Activated CD8-positive, alpha-beta T cell treated with anti-CD3 and anti-CD28 coated beads for 36 hours (primary cell): ENCODE measurements at regions not wholly inside any gene's neighbourhood (a gene's known extent, or its start where the extent isn't known, plus 50 kb on each side); places are given as distances from the start of the nearest gene placed in this dataset.

Experiments used
- ATAC-seq: fragments of 200-7000 bp; cut with Tn5 transposase; one replicate; pipeline ENCODE4 v1.10.0; 2021; ENCODE audit warnings: mild to moderate bottlenecking, moderate library complexity
- CTCF ChIA-PET: fragments of 350-600 bp; sonication (Branson Sonifier 250); formaldehyde crosslinking; loops from one replicate; lab custom pipeline; 2021; ENCODE audit warnings: antibody characterized with exemption; lab: Charles Lee
- POLR2A ChIA-PET: fragments of 350-600 bp; sonication (Branson Sonifier 250); formaldehyde crosslinking; loops from one replicate; lab custom pipeline; 2021; ENCODE audit warnings: antibody characterized with exemption; lab: Charles Lee
- DNase-seq: peaks from one replicate; pipeline ENCODE4 v3.0.0-alpha.2; 2020
- H3K27ac Mint-ChIP-seq: one replicate; pipeline ENCODE4 v1.8.0; 2021; ENCODE audit warnings: mild to moderate bottlenecking, mixed read lengths
- H3K27me3 Mint-ChIP-seq: one replicate; pipeline ENCODE4 v1.8.0; 2021; ENCODE audit warnings: mixed read lengths
- H3K36me3 Mint-ChIP-seq: one replicate; pipeline ENCODE4 v1.8.0; 2021; ENCODE audit warnings: low read depth, mixed read lengths
- H3K4me1 Mint-ChIP-seq: one replicate; pipeline ENCODE4 v1.8.0; 2021; ENCODE audit warnings: low read depth, mixed read lengths
- H3K4me3 Mint-ChIP-seq: one replicate; pipeline ENCODE4 v1.8.0; 2021; ENCODE audit warnings: mild to moderate bottlenecking, moderate library complexity, mixed read lengths
- H3K9me3 Mint-ChIP-seq: one replicate; pipeline ENCODE4 v1.8.0; 2021; ENCODE audit warnings: mixed read lengths
- intact Hi-C: fragments of 100-400 bp; cut with micrococcal nuclease; formaldehyde crosslinking; loops from one replicate; pipeline ENCODE4 v1.10.0; 2022
- TF ChIP-seq, protein P1 (sequence below): fragments of 200-600 bp; IDR thresholded peaks from one replicate; pipeline ENCODE4 v1.8.0; 2022; ENCODE audit warnings: antibody characterized with exemption, mild to moderate bottlenecking

DNA sequence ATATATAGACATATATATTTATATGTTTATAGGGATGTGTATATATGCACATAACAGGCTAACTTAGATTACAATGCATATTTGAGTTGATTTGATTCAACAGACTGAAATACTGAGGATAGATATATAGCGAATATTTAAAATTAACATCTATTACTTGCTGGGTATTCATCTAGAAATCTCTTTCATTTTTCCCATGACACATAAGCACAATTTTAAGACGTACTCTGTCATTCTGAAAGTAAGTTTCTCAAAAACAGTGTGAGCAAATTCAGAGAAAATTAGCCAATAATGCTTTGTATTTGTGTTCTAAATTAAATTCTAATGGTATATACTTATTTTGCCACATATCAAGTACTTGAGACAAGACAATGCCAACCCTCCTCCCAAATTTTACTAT, 907.5 kb upstream of the MDGA2 start:
- ChIA-PET CTCF (no interaction called here), POLR2A (no interaction called here)
- DNase-seq (no peak), ATAC-seq (no peak)
- H3K4me3 Mint-ChIP-seq: no peak overlapping the region
- H3K4me1 Mint-ChIP-seq: no peaks in the 10 kb centered on the region
- H3K9me3 Mint-ChIP-seq: no peaks in the 10 kb centered on the region
- TF ChIP-seq, protein P1, sequence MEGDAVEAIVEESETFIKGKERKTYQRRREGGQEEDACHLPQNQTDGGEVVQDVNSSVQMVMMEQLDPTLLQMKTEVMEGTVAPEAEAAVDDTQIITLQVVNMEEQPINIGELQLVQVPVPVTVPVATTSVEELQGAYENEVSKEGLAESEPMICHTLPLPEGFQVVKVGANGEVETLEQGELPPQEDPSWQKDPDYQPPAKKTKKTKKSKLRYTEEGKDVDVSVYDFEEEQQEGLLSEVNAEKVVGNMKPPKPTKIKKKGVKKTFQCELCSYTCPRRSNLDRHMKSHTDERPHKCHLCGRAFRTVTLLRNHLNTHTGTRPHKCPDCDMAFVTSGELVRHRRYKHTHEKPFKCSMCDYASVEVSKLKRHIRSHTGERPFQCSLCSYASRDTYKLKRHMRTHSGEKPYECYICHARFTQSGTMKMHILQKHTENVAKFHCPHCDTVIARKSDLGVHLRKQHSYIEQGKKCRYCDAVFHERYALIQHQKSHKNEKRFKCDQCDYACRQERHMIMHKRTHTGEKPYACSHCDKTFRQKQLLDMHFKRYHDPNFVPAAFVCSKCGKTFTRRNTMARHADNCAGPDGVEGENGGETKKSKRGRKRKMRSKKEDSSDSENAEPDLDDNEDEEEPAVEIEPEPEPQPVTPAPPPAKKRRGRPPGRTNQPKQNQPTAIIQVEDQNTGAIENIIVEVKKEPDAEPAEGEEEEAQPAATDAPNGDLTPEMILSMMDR: no peak
- H3K36me3 Mint-ChIP-seq: no peaks in the 10 kb centered on the region
- intact Hi-C loops: no loop called here
- H3K27me3 Mint-ChIP-seq: no peaks in the 10 kb centered on the region
- H3K27ac Mint-ChIP-seq: no peak overlapping the region

DNA sequence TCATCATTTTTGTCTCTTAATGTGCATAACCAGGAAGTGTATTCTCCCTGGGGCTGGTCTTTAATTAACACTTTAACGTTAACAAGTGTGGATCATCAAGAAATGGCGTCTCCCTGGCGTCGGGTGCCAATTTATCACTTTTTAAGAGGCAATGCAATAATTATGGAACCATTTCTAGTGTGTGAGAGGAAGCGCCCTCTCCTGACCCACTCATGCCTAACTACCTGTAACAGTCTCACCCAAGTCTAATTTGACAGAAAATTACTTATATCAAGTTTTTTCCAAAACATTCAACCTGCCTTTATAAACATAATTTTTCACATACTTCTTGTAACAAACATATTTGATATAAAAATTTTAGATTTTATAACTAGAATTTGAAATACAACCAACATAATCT, 905.3 kb upstream of the MDGA2 start:
- no peak for DNase-seq
- Mint-ChIP-seq H3K4me1 (no peaks in the 10 kb centered on the region), H3K9me3 (no peaks in the 10 kb centered on the region), H3K4me3 (no peak overlapping the region), H3K36me3 (no peaks in the 10 kb centered on the region), H3K27ac (no peak overlapping the region), H3K27me3 (no peaks in the 10 kb centered on the region)
- ATAC-seq: no peak
- ChIA-PET POLR2A (no interaction called here), CTCF (no interaction called here)
- intact Hi-C loops: no loop called here
- TF ChIP-seq, protein P1: no peak

DNA sequence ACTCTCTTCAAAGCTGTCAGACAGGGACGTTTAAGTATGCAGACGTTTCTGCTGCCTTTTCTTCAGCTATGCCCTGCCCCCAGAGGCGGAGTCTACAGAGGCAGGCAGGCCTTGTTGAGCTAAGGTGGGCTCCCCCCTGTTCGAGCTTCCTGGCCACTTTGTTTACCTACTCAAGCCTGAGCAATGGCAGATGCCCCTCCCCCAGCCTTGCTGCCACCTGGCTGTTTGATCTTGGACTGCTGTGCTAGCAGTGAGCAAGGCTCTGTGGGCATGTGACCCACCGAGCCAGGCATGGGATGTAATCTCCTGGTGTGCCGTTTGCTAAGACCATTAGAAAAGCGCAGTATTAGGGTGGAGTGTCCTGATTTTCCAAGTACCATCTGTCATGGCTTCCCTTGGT, 900.4 kb upstream of the MDGA2 start:
- Mint-ChIP-seq H3K27ac (no peak overlapping the region), H3K36me3 (no peaks in the 10 kb centered on the region), H3K4me1 (no peaks in the 10 kb centered on the region), H3K27me3 (no peaks in the 10 kb centered on the region), H3K4me3 (no peak overlapping the region), H3K9me3 (peaks cover 10% of the 10 kb centered on the region)
- ChIA-PET CTCF (no interaction called here), POLR2A (no interaction called here)
- DNase-seq: no peak
- TF ChIP-seq, protein P1: no peak
- intact Hi-C loops: no loop called here
- no peak for ATAC-seq

DNA sequence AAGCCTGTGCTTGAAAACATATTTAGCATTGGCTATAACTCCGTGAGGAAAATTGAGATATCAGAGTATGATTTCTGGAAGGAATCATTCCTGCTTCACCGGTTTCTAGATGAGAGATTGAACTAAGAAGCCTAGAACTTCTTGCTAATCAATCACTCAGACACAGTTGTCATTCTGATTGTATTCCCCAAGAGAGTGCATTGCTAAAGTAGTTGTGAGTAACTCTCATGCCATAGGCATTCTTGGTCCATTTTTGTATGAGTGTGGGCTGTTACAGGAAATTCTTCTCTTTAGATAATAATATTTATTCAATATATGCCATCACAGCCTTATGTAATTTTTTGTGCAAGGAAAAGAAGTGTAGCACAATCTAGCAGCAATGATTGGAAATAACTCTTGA, 893.3 kb upstream of the MDGA2 start:
- intact Hi-C loops: no loop called here
- TF ChIP-seq, protein P1: no peak
- ChIA-PET CTCF (no interaction called here), POLR2A (no interaction called here)
- Mint-ChIP-seq H3K27me3 (no peaks in the 10 kb centered on the region), H3K36me3 (no peaks in the 10 kb centered on the region), H3K4me3 (no peak overlapping the region), H3K9me3 (peaks cover 12% of the 10 kb centered on the region), H3K27ac (no peak overlapping the region), H3K4me1 (no peaks in the 10 kb centered on the region)
- no peak for DNase-seq
- no peak for ATAC-seq

DNA sequence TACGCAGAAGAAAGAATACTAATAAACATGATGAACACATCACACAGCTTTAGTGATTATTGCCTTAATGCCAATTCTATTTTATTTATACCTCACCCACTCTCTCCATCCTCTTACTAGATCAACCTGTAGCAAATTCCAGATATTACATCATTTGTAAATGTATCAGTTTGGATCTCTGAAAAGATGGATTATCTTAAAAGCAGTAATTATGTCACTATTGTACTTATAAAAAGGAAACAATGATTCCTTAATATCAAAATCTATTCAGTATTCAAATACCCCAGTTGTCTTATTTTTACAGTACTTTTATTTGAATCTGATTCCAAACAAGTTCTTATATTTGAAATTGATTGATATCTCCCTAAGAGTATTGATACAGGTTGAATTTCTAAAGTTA, 892.8 kb upstream of the MDGA2 start:
- Mint-ChIP-seq H3K4me3 (no peak overlapping the region), H3K4me1 (no peaks in the 10 kb centered on the region), H3K27me3 (no peaks in the 10 kb centered on the region), H3K9me3 (peaks cover 17% of the 10 kb centered on the region), H3K27ac (no peak overlapping the region), H3K36me3 (no peaks in the 10 kb centered on the region)
- intact Hi-C loops: no loop called here
- ATAC-seq (no peak), DNase-seq (no peak)
- ChIA-PET POLR2A (no interaction called here), CTCF (no interaction called here)
- TF ChIP-seq, protein P1: no peak
